AG10803 (cell line): ENCODE measurements at regions not wholly inside any gene's neighbourhood (a gene's known extent, or its start where the extent isn't known, plus 50 kb on each side); places are given as distances from the start of the nearest gene placed in this dataset.

Source experiments
- DNase-seq: peaks from one replicate; pipeline ENCODE4 v3.0.0; 2010; ENCODE audit warnings: low read depth
- H3K4me3 ChIP-seq: 2 replicates; pipeline ENCODE4 v1.5.1; 2011; ENCODE audit warnings: mild to moderate bottlenecking, low read length, control low read depth
- CTCF ChIP-seq: conservative IDR thresholded peaks from 2 replicates; pipeline ENCODE4 v1.5.1; 2011; ENCODE audit warnings: mild to moderate bottlenecking, low read length, control low read depth, inconsistent platforms

- H3K4me3 ChIP-seq, result no peak overlapping the region
- DNase-seq, result no peak
- TF ChIP-seq CTCF, result no peak
Measured at GRCh38 chr15:91632981-91633380, 220.5 kb upstream of the SLCO3A1 start.

GRCh38 chr15:91634179-91634578 lies 219.3 kb upstream of the SLCO3A1 start:
- DNase-seq, result no peak
- no peak overlapping the region for H3K4me3 ChIP-seq
- no peak for TF ChIP-seq CTCF

GRCh38 chr15:91635080-91635479 lies 218.4 kb upstream of the SLCO3A1 start:
- no peak overlapping the region for H3K4me3 ChIP-seq
- TF ChIP-seq CTCF, result no peak
- DNase-seq, result no peak

- no peak for TF ChIP-seq CTCF
- DNase-seq, result no peak
- no peak overlapping the region for H3K4me3 ChIP-seq
Measured at GRCh38 chr15:91635641-91636040, 217.9 kb upstream of the SLCO3A1 start.

GRCh38 chr15:91649016-91649415 lies 204.5 kb upstream of the SLCO3A1 start:
- no peak for DNase-seq
- H3K4me3 ChIP-seq, result no peak overlapping the region
- no peak for TF ChIP-seq CTCF

- no peak for TF ChIP-seq CTCF
- DNase-seq, result no peak
- H3K4me3 ChIP-seq, result no peak overlapping the region
Measured at GRCh38 chr15:91649831-91650321, 203.6 kb upstream of the SLCO3A1 start.

GRCh38 chr15:91651251-91651650 lies 202.3 kb upstream of the SLCO3A1 start:
- no peak for DNase-seq
- no peak for TF ChIP-seq CTCF
- H3K4me3 ChIP-seq, result no peak overlapping the region
